ENCODE measurements at regions not wholly inside any gene's neighbourhood (a gene's known extent, or its start where the extent isn't known, plus 50 kb on each side); places are given as distances from the start of the nearest gene placed in this dataset.

DNA sequence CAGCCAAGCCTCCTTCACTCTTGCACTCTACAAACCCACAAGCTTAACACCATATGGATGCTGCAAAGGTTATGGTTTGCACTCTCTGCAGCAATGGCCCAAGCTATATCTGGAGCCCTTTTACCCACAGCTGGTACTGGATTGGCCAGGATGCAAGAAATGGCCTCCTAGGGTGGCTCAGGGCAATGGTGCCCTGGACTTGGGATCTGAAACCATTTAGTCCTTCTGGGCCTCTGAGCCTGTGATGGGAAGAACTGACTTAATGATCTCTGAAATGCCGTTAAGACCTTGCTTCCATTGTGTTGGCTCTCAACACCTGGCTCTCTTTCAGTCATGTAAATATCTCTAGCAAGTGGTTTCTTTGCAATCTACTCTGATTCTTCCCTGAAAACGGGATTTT is 626.0 kb downstream of the KCTD8 start (continued):
- TF ChIP-seq ZNF7 (CRISPR knock-in tag; IDR thresholded peaks at IDR 0.05) (no peak), MAFF (IDR thresholded peaks at IDR 0.05; ENCODE audit: low read depth, low read length) (no peak), ZNF615 (CRISPR knock-in tag; IDR thresholded peaks at IDR 0.05; ENCODE audit: borderline replicate concordance) (no peak)
- TF ChIP-seq, protein P1, sequence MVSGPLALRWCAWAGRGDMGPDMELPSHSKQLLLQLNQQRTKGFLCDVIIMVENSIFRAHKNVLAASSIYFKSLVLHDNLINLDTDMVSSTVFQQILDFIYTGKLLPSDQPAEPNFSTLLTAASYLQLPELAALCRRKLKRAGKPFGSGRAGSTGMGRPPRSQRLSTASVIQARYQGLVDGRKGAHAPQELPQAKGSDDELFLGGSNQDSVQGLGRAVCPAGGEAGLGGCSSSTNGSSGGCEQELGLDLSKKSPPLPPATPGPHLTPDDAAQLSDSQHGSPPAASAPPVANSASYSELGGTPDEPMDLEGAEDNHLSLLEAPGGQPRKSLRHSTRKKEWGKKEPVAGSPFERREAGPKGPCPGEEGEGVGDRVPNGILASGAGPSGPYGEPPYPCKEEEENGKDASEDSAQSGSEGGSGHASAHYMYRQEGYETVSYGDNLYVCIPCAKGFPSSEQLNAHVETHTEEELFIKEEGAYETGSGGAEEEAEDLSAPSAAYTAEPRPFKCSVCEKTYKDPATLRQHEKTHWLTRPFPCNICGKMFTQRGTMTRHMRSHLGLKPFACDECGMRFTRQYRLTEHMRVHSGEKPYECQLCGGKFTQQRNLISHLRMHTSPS (CRISPR knock-in tag; IDR thresholded peaks at IDR 0.05; ENCODE audit: low read depth): no peak
- TF ChIP-seq, protein P2, sequence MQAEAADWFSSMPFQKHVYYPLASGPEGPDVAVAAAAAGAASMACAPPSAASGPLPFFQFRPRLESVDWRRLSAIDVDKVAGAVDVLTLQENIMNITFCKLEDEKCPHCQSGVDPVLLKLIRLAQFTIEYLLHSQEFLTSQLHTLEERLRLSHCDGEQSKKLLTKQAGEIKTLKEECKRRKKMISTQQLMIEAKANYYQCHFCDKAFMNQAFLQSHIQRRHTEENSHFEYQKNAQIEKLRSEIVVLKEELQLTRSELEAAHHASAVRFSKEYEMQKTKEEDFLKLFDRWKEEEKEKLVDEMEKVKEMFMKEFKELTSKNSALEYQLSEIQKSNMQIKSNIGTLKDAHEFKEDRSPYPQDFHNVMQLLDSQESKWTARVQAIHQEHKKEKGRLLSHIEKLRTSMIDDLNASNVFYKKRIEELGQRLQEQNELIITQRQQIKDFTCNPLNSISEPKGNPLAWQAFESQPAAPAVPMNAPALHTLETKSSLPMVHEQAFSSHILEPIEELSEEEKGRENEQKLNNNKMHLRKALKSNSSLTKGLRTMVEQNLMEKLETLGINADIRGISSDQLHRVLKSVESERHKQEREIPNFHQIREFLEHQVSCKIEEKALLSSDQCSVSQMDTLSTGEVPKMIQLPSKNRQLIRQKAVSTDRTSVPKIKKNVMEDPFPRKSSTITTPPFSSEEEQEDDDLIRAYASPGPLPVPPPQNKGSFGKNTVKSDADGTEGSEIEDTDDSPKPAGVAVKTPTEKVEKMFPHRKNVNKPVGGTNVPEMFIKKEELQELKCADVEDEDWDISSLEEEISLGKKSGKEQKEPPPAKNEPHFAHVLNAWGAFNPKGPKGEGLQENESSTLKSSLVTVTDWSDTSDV (CRISPR knock-in tag; IDR thresholded peaks at IDR 0.05): no peak

DNA sequence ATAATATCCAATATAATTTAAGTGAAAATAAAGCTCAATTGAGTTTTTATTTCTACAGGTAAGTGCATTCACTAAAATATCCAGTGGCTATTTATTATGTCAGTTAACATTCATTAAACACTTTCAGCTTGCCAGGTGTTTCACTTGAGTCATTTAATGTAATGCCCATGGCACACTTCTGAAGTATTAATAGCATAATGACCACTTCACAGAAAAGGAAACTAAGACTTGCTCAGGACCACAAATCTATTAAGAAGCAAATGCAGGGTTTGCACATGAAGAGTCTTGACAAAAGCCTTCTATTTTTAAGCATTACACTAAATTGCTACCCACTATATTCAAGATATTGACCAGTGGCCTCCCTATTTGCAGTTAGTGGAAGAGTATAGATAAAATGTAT is 612.7 kb downstream of the KCTD8 start:
- no TSS peak for BruUV-seq (replicated peaks)
- H3K9me3 ChIP-seq (ENCODE audit: low read length): peaks cover 44% of the 10 kb centered on the region
- H3K4me3 ChIP-seq (replicated peaks in 1 of 3; ENCODE audit: insufficient read depth in 1 of 3, low read depth in 2 of 3, low read length in 3 of 3): no peak overlapping the region
- ChIA-PET CTCF (ENCODE audit: low intra/inter-chr PET ratio, low total read pairs) (no interaction called here), POLR2A (no interaction called here)
- DNase-seq (ENCODE audit: low spot score) (no peak), FAIRE-seq (no peak), ATAC-seq (no peak)
- H3K79me2 ChIP-seq (ENCODE audit: insufficient read depth, low read length): no peaks in the 10 kb centered on the region
- TF ChIP-seq, protein P1 (CRISPR knock-in tag; IDR thresholded peaks at IDR 0.05; ENCODE audit: low read depth): no peak
- TF ChIP-seq NCOR1 (IDR thresholded peaks at IDR 0.05; ENCODE audit: borderline replicate concordance, low read length): no peak
- TF ChIP-seq TOPORS (CRISPR knock-in tag; IDR thresholded peaks at IDR 0.05): no peak
- intact Hi-C loops (cut with micrococcal nuclease; ENCODE audit: unreplicated experiment): no loop called here
- in situ Hi-C loops (cut with HindIII; ENCODE audit: extremely low pct_ligation_motif_present, low pct_unique_long_range_greater_than_20kb): no loop called here
- H3K4me2 ChIP-seq (ENCODE audit: low read depth, low read length): no peak overlapping the region
- H2AFZ ChIP-seq (ENCODE audit: low read length): no peak overlapping the region
- H3K9ac ChIP-seq (ENCODE audit: insufficient read depth, low read depth, low read length): no peak overlapping the region
- no peaks in the 10 kb centered on the region for H3K4me1 ChIP-seq (ENCODE audit: insufficient read depth, low read length)
- H3K27me3 ChIP-seq (ENCODE audit: control insufficient read depth in 1 of 2, insufficient read depth in 2 of 2, low read length in 2 of 2): no peaks in the 10 kb centered on the region
- no peak overlapping the region for H3K27ac ChIP-seq (ENCODE audit: extremely low read length, insufficient read depth, low read length)
- H3K36me3 ChIP-seq (replicated peaks in 1 of 2; ENCODE audit: control insufficient read depth in 1 of 2, insufficient read depth in 2 of 2, low read length in 2 of 2): no peaks in the 10 kb centered on the region
- H4K20me1 ChIP-seq (ENCODE audit: insufficient read depth, low read length): no peaks in the 10 kb centered on the region

Data from HepG2 (cell line).